Left ventricle myocardium inferior (tissue), 1 donor: ENCODE measurements at regions not wholly inside any gene's neighbourhood (a gene's known extent, or its start where the extent isn't known, plus 50 kb on each side); places are given as distances from the start of the nearest gene placed in this dataset.

Experiments
- DNase-seq: peaks from one replicate; pipeline ENCODE4 v3.0.0-alpha.2; 2020
- H3K27ac ChIP-seq: fragments of 200-600 bp; replicated peaks from 2 replicates; pipeline ENCODE4 v1.8.0; 2021
- H3K27me3 ChIP-seq: fragments of 200-600 bp; 2 replicates; pipeline ENCODE4 v1.8.0; 2021; ENCODE audit warnings: low read depth
- H3K36me3 ChIP-seq: fragments of 200-600 bp; 2 replicates; pipeline ENCODE4 v1.8.0; 2021
- H3K4me1 ChIP-seq: fragments of 200-600 bp; 2 replicates; pipeline ENCODE4 v1.8.0; 2021
- H3K4me3 ChIP-seq: fragments of 200-600 bp; 2 replicates; pipeline ENCODE4 v1.8.0; 2021; ENCODE audit warnings: mild to moderate bottlenecking, moderate library complexity
- H3K9me3 ChIP-seq: fragments of 200-600 bp; replicated peaks from 2 replicates; pipeline ENCODE4 v1.8.0; 2021
- intact Hi-C: fragments of 100-400 bp; cut with micrococcal nuclease; formaldehyde crosslinking; loops from one replicate; pipeline ENCODE4 v1.11.0; 2022
- TF ChIP-seq, protein P1 (sequence below): fragments of 200-600 bp; IDR thresholded peaks from 2 replicates; pipeline ENCODE4 v1.8.0; 2021; ENCODE audit warnings: antibody characterized with exemption, mild to moderate bottlenecking, borderline replicate concordance
- donor health status: DM: no; HTN: yes; CAD: no; lungs with severe emphysema.

DNA sequence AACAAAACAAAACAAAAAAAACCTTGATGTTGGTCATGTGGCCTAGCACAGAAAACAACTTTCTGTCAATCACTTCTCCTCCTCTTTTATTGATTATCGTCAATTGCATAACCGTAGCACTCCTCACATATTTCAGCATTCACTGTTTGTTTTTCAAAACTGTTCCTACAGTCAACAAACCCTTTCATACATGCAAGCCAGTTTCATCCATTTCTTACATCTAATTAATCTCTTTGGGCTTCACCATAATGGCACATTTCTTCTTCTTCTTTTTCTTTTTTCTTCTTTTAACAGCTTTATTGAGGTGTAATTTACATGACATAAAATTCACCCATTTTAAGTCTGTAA lies 246.9 kb downstream of the PTTG2 start:
- TF ChIP-seq, protein P1, sequence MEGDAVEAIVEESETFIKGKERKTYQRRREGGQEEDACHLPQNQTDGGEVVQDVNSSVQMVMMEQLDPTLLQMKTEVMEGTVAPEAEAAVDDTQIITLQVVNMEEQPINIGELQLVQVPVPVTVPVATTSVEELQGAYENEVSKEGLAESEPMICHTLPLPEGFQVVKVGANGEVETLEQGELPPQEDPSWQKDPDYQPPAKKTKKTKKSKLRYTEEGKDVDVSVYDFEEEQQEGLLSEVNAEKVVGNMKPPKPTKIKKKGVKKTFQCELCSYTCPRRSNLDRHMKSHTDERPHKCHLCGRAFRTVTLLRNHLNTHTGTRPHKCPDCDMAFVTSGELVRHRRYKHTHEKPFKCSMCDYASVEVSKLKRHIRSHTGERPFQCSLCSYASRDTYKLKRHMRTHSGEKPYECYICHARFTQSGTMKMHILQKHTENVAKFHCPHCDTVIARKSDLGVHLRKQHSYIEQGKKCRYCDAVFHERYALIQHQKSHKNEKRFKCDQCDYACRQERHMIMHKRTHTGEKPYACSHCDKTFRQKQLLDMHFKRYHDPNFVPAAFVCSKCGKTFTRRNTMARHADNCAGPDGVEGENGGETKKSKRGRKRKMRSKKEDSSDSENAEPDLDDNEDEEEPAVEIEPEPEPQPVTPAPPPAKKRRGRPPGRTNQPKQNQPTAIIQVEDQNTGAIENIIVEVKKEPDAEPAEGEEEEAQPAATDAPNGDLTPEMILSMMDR: no peak
- intact Hi-C loops: no loop called here

GRCh38 chr4:38209654-38210053 lies 249.5 kb downstream of the PTTG2 start:
- TF ChIP-seq, protein P1: no peak
- H3K4me1 ChIP-seq: peaks cover 19% of the 10 kb centered on the region
- H3K27ac ChIP-seq: no peak overlapping the region
- intact Hi-C loops: no loop called here
- no peak overlapping the region for H3K4me3 ChIP-seq
- no peaks in the 10 kb centered on the region for H3K27me3 ChIP-seq
- peaks cover 2% of the 10 kb centered on the region for H3K9me3 ChIP-seq
- DNase-seq: no peak
- no peaks in the 10 kb centered on the region for H3K36me3 ChIP-seq

More for the DNA sequence above, 246.9 kb downstream of the PTTG2 start:
- Histone ChIP-seq H3K36me3 (no peaks in the 10 kb centered on the region), H3K4me1 (peaks cover 19% of the 10 kb centered on the region), H3K9me3 (peaks cover 5% of the 10 kb centered on the region), H3K27me3 (no peaks in the 10 kb centered on the region), H3K27ac (no peak overlapping the region), H3K4me3 (no peak overlapping the region)
- no peak for DNase-seq

DNA sequence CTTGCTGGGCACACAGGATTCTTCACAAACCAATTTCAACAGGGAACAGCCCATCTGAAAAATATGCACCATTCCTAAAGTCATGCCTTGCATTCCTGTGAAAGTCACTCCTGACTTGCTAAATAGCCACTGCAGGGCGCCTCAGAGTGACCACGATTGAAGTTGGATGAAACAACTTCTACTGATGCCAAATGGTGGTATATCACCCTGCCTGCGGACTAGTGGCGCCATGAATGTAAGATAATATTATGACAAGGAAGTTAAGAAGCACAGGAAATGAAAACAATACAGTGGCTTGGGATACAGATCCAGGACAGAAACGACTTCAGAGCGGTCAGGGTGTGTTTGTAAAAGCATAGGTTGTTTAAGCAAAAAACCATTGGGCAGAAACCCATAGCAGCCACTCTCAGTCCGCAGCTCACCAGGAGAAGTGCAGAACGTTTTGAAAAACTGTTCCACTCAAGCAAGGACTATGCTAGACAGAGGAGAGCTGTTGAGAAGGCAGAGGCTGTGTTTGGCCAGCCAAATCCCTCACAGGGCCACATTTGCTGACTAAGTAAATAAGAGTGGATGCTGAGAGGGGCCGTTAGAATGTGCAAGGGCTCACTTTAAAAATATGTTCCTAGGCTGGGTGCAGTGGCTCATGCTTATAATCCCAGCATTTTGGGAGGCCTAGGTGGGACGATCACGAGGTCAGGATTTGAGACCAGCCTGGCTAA lies 250.4 kb downstream of the PTTG2 start:
- H3K36me3 ChIP-seq: no peaks in the 10 kb centered on the region
- peaks cover 11% of the 10 kb centered on the region for H3K9me3 ChIP-seq
- no peaks in the 10 kb centered on the region for H3K27me3 ChIP-seq
- intact Hi-C loops: no loop called here
- H3K27ac ChIP-seq: peak overlapping the region; percentile 34
- TF ChIP-seq, protein P1: no peak
- no peak overlapping the region for H3K4me3 ChIP-seq
- DNase-seq: no peak
- peaks cover 19% of the 10 kb centered on the region for H3K4me1 ChIP-seq

DNA sequence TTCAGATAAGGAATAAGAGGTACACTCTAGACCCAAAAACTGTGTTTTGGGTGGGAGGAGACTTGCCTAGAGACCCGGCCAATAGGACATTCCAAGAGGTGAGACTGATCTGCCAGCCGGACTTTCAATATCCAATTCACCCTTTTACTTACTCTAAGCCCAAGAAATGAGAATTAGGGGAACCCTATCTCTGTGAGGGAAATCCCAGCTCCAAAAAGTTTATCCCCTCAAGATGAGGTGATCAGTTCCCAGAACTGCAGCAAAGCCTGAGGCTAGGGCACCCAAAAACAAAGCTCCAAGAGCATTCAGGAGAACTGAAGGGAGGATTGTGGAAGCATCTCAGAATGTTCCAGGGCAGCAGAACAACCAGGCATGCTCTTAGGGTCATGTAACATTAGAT lies 251.7 kb downstream of the PTTG2 start:
- no peak for DNase-seq
- H3K27me3 ChIP-seq: no peaks in the 10 kb centered on the region
- intact Hi-C loops: no loop called here
- peaks cover 12% of the 10 kb centered on the region for H3K9me3 ChIP-seq
- H3K4me1 ChIP-seq: peaks cover 19% of the 10 kb centered on the region
- TF ChIP-seq, protein P1: no peak
- H3K27ac ChIP-seq: no peak overlapping the region
- H3K36me3 ChIP-seq: no peaks in the 10 kb centered on the region
- H3K4me3 ChIP-seq: no peak overlapping the region

- TF ChIP-seq, protein P1: no peak
- intact Hi-C loops: no loop called here
- H3K27me3 ChIP-seq: no peaks in the 10 kb centered on the region
- peaks cover 19% of the 10 kb centered on the region for H3K4me1 ChIP-seq
- no peaks in the 10 kb centered on the region for H3K36me3 ChIP-seq
- no peak overlapping the region for H3K4me3 ChIP-seq
- DNase-seq: no peak
- H3K27ac ChIP-seq: no peak overlapping the region
- H3K9me3 ChIP-seq: peaks cover 12% of the 10 kb centered on the region
These were observed 253.0 kb downstream of the PTTG2 start for GRCh38 chr4:38213083-38213805.
